ENCODE measurements at regions not wholly inside any gene's neighbourhood (a gene's known extent, or its start where the extent isn't known, plus 50 kb on each side); places are given as distances from the start of the nearest gene placed in this dataset.

DNA sequence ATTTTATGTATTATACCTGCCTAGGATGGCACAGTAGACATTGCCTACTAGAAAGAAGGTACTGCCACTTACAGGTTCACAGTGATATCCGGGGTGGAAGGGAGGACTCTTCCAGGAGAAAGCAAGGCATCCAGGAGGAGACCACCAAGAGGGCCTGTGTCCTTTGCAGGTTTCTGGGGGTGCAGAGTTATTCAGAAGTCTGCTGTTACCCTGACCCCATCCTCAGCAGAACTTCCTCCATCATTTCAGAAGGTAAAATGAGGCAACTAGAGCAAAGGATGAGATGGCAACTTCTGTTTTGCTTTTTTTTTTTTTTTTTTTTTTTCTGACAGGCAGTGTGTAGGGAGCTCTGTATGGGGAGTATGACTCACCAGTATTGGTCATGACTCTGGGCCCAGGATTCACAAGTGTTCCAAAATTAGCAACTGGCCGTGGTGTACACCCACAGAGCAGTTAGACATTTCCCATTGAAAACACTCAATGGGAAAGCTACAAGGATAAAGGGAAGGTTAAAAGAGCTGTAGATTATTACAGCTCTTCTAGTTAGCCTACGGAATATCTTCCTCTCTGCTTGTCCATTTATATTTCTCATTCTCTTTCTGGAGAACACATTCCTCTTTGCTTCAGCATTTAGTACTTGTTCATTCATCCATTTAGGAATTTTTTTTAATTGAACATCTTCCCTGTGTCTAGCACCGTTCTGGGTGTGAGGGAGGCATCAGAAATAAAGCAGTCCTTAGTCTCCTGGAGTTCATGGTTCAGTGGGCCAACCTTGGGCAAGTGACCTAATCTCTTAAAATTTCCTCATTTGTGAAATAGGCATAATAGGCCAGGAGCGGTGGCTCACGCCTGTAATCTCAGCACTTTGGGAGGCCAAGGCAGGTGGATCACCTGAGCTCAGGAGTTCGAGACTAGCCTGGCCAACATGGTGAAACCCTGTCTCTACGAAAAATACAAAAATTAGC is 50.5 kb upstream of the PPP2R5A start (continued):
- TF ChIP-seq, protein P1, sequence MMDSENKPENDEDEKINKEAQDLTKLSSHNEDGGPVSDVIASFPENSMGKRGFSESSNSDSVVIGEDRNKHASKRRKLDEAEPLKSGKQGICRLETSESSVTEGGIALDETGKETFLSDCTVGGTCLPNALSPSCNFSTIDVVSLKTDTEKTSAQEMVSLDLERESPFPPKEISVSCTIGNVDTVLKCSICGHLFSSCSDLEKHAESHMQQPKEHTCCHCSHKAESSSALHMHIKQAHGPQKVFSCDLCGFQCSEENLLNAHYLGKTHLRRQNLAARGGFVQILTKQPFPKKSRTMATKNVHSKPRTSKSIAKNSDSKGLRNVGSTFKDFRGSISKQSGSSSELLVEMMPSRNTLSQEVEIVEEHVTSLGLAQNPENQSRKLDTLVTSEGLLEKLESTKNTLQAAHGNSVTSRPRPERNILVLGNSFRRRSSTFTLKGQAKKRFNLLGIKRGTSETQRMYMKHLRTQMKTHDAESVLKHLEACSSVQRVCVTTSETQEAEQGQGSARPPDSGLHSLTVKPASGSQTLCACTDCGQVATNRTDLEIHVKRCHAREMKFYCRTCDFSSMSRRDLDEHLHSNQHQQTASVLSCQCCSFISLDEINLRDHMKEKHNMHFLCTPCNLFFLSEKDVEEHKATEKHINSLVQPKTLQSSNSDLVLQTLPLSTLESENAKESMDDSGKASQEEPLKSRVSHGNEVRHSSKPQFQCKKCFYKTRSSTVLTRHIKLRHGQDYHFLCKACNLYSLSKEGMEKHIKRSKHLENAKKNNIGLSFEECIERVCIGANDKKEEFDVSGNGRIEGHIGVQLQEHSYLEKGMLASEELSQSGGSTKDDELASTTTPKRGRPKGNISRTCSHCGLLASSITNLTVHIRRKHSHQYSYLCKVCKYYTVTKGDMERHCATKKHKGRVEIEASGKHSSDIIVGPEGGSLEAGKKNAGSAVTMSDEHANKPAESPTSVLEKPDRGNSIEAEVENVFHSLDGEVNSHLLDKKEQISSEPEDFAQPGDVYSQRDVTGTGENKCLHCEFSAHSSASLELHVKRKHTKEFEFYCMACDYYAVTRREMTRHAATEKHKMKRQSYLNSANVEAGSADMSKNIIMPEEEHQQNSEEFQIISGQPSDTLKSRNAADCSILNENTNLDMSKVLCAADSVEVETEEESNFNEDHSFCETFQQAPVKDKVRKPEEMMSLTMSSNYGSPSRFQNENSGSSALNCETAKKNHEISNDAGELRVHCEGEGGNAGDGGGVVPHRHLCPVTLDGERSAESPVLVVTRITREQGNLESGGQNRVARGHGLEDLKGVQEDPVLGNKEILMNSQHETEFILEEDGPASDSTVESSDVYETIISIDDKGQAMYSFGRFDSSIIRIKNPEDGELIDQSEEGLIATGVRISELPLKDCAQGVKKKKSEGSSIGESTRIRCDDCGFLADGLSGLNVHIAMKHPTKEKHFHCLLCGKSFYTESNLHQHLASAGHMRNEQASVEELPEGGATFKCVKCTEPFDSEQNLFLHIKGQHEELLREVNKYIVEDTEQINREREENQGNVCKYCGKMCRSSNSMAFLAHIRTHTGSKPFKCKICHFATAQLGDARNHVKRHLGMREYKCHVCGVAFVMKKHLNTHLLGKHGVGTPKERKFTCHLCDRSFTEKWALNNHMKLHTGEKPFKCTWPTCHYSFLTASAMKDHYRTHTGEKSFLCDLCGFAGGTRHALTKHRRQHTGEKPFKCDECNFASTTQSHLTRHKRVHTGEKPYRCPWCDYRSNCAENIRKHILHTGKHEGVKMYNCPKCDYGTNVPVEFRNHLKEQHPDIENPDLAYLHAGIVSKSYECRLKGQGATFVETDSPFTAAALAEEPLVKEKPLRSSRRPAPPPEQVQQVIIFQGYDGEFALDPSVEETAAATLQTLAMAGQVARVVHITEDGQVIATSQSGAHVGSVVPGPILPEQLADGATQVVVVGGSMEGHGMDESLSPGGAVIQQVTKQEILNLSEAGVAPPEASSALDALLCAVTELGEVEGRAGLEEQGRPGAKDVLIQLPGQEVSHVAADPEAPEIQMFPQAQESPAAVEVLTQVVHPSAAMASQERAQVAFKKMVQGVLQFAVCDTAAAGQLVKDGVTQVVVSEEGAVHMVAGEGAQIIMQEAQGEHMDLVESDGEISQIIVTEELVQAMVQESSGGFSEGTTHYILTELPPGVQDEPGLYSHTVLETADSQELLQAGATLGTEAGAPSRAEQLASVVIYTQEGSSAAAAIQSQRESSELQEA (IDR thresholded peaks at IDR 0.05; ENCODE audit: low read depth) = no peak
- TF ChIP-seq, protein P2, sequence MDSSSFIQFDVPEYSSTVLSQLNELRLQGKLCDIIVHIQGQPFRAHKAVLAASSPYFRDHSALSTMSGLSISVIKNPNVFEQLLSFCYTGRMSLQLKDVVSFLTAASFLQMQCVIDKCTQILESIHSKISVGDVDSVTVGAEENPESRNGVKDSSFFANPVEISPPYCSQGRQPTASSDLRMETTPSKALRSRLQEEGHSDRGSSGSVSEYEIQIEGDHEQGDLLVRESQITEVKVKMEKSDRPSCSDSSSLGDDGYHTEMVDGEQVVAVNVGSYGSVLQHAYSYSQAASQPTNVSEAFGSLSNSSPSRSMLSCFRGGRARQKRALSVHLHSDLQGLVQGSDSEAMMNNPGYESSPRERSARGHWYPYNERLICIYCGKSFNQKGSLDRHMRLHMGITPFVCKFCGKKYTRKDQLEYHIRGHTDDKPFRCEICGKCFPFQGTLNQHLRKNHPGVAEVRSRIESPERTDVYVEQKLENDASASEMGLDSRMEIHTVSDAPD (CRISPR knock-in tag; IDR thresholded peaks at IDR 0.05) = no peak
- TF ChIP-seq MYNN (IDR thresholded peaks at IDR 0.05) (no peak), MYNN (CRISPR knock-in tag; IDR thresholded peaks at IDR 0.05) (no peak), TAF15 (IDR thresholded peaks at IDR 0.05; ENCODE audit: low read depth, low read length) (no peak), ARID2 (IDR thresholded peaks at IDR 0.05) (no peak), RBM15 (IDR thresholded peaks at IDR 0.05; ENCODE audit: insufficient read depth, low read length) (no peak), BRD9 (IDR thresholded peaks at IDR 0.05; ENCODE audit: low read depth, partially characterized antibody) (no peak), MAFK (IDR thresholded peaks at IDR 0.05; ENCODE audit: low read length) (peak; percentile 84), ETV6 (IDR thresholded peaks at IDR 0.05; ENCODE audit: borderline replicate concordance in 1 of 2, low read depth in 2 of 2, low read length in 1 of 2) (0 out of 4 replicates have a peak, but pooled peaks of 1 of the 2 experiments have one; percentile 41), ETV6 (CRISPR knock-in tag; IDR thresholded peaks at IDR 0.05; ENCODE audit: borderline replicate concordance) (no peak), RBM39 (optimal IDR thresholded peaks at IDR 0.05; ENCODE audit: low read depth, low read length) (no peak), ATF7 (IDR thresholded peaks at IDR 0.05) (peak; percentile 87)
- TF ChIP-seq, protein P3, sequence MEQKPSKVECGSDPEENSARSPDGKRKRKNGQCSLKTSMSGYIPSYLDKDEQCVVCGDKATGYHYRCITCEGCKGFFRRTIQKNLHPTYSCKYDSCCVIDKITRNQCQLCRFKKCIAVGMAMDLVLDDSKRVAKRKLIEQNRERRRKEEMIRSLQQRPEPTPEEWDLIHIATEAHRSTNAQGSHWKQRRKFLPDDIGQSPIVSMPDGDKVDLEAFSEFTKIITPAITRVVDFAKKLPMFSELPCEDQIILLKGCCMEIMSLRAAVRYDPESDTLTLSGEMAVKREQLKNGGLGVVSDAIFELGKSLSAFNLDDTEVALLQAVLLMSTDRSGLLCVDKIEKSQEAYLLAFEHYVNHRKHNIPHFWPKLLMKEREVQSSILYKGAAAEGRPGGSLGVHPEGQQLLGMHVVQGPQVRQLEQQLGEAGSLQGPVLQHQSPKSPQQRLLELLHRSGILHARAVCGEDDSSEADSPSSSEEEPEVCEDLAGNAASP (IDR thresholded peaks at IDR 0.05) = no peak
- TF ChIP-seq, protein P4, sequence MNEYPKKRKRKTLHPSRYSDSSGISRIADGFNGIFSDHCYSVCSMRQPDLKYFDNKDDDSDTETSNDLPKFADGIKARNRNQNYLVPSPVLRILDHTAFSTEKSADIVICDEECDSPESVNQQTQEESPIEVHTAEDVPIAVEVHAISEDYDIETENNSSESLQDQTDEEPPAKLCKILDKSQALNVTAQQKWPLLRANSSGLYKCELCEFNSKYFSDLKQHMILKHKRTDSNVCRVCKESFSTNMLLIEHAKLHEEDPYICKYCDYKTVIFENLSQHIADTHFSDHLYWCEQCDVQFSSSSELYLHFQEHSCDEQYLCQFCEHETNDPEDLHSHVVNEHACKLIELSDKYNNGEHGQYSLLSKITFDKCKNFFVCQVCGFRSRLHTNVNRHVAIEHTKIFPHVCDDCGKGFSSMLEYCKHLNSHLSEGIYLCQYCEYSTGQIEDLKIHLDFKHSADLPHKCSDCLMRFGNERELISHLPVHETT (CRISPR knock-in tag; conservative IDR thresholded peaks at IDR 0.05 in 1 of 2, IDR thresholded peaks at IDR 0.05 in 1 of 2) = peak in 1 of 2 experiments; percentile 91; a peak in 2 of 4 replicates
